ENCODE measurements at regions not wholly inside any gene's neighbourhood (a gene's known extent, or its start where the extent isn't known, plus 50 kb on each side); places are given as distances from the start of the nearest gene placed in this dataset.

DNA sequence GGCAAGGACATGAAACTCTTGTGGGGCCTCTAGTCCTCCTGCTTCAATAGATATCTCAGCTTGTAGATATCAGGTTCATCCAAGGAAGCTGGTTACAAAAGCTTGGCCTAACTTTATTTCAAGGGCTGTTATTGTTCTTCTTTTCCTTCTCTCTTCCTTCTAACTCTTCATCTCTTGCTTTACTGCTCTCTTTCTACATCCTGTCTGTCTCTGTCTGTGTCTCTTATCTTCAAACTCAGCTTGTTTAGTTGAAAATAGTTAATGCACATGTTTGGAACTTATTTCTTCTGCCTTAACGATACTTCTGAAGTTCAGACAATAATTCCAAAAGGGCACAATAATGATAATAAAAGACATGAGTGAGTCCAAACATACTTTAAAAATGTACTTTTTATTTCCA lies 393.9 kb downstream of the NXPH1 start:
- TF ChIP-seq, protein P1, sequence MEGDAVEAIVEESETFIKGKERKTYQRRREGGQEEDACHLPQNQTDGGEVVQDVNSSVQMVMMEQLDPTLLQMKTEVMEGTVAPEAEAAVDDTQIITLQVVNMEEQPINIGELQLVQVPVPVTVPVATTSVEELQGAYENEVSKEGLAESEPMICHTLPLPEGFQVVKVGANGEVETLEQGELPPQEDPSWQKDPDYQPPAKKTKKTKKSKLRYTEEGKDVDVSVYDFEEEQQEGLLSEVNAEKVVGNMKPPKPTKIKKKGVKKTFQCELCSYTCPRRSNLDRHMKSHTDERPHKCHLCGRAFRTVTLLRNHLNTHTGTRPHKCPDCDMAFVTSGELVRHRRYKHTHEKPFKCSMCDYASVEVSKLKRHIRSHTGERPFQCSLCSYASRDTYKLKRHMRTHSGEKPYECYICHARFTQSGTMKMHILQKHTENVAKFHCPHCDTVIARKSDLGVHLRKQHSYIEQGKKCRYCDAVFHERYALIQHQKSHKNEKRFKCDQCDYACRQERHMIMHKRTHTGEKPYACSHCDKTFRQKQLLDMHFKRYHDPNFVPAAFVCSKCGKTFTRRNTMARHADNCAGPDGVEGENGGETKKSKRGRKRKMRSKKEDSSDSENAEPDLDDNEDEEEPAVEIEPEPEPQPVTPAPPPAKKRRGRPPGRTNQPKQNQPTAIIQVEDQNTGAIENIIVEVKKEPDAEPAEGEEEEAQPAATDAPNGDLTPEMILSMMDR (IDR thresholded peaks at IDR 0.05), result no peak
- TF ChIP-seq POLR2A (IDR thresholded peaks at IDR 0.05), result no peak
